Parathyroid adenoma (tissue), 2 donors: ENCODE measurements at regions not wholly inside any gene's neighbourhood (a gene's known extent, or its start where the extent isn't known, plus 50 kb on each side); places are given as distances from the start of the nearest gene placed in this dataset.

Experiments
- H2AFZ ChIP-seq: fragments of 300-600 bp; sonication (generic); one replicate; pipeline ENCODE4 v1.7.0; 2017; ENCODE audit warnings: antibody characterized with exemption, mild to moderate bottlenecking
- H3K27ac ChIP-seq: fragments of 300-600 bp; sonication (generic); one replicate; pipeline ENCODE4 v1.7.0; 2017
- H3K27me3 ChIP-seq: fragments of 300-600 bp; sonication (generic); one replicate; pipeline ENCODE4 v1.7.0; 2017; ENCODE audit warnings: low read length; ENCODE audit not compliant: control insufficient read depth, insufficient read depth
- H3K36me3 ChIP-seq: fragments of 300-600 bp; sonication (generic); one replicate; pipeline ENCODE4 v1.7.0; 2017; ENCODE audit warnings: low read length; ENCODE audit not compliant: control insufficient read depth, insufficient read depth
- H3K4me1 ChIP-seq: fragments of 300-600 bp; sonication (generic); one replicate; pipeline ENCODE4 v1.7.0; 2017; ENCODE audit warnings: control low read depth
- H3K4me2 ChIP-seq: fragments of 300-600 bp; sonication (generic); one replicate; pipeline ENCODE4 v1.7.0; 2017; ENCODE audit warnings: low read length
- H3K4me3 ChIP-seq: fragments of 300-600 bp; sonication (generic); one replicate; pipeline ENCODE4 v1.7.0; 2017; ENCODE audit warnings: low read depth, low read length
- H3K79me2 ChIP-seq: fragments of 300-600 bp; sonication (generic); one replicate; pipeline ENCODE4 v1.7.0; 2017; ENCODE audit warnings: control low read depth
- H3K9ac ChIP-seq: fragments of 300-600 bp; sonication (generic); one replicate; pipeline ENCODE4 v1.7.0; 2017; ENCODE audit warnings: mild to moderate bottlenecking
- H3K9me3 ChIP-seq: fragments of 300-600 bp; sonication (generic); one replicate; pipeline ENCODE4 v1.7.0; 2017; ENCODE audit warnings: low read length; ENCODE audit not compliant: control insufficient read depth
- TF ChIP-seq, protein P1 (sequence below): fragments of 300-600 bp; sonication (generic); IDR thresholded peaks from one replicate; pipeline ENCODE4 v1.7.0; 2017; ENCODE audit warnings: antibody characterized with exemption, mild to moderate bottlenecking
- donor health status: primary hyperparathyroidism.

DNA sequence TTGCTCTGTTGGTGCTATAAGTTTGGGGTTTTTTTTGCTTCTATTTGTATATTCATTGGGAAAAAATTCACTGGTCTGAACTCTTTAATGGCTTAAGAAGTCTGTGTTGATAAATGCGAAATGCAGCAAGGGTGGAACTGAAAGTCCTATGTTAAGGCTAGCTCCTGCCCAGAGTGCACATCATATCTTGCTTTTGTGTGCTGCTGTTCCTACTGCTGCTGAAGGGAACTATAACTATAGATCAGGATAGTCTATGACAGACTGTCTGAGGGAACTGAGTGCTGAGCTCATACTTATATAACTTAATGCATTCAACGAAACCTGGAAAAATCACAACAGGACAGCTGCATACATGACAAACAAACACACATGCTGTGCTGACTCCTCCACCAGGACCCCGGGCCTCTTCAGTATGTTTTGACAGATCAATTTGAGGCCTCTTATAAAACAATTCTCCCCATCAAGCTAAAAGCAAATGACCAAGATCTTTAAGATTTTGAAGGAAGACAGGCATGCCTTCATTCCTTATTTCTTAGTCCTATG lies 1031.5 kb upstream of the ADGRL2 start:
- no peak overlapping the region for H3K4me3 ChIP-seq
- H3K9me3 ChIP-seq: no peaks in the 10 kb centered on the region
- H2AFZ ChIP-seq: no peak overlapping the region
- no peaks in the 10 kb centered on the region for H3K27me3 ChIP-seq
- H3K9ac ChIP-seq: no peak overlapping the region
- H3K4me2 ChIP-seq: no peak overlapping the region
- no peaks in the 10 kb centered on the region for H3K79me2 ChIP-seq
- H3K4me1 ChIP-seq: no peaks in the 10 kb centered on the region
- TF ChIP-seq, protein P1, sequence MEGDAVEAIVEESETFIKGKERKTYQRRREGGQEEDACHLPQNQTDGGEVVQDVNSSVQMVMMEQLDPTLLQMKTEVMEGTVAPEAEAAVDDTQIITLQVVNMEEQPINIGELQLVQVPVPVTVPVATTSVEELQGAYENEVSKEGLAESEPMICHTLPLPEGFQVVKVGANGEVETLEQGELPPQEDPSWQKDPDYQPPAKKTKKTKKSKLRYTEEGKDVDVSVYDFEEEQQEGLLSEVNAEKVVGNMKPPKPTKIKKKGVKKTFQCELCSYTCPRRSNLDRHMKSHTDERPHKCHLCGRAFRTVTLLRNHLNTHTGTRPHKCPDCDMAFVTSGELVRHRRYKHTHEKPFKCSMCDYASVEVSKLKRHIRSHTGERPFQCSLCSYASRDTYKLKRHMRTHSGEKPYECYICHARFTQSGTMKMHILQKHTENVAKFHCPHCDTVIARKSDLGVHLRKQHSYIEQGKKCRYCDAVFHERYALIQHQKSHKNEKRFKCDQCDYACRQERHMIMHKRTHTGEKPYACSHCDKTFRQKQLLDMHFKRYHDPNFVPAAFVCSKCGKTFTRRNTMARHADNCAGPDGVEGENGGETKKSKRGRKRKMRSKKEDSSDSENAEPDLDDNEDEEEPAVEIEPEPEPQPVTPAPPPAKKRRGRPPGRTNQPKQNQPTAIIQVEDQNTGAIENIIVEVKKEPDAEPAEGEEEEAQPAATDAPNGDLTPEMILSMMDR: no peak
- no peak overlapping the region for H3K27ac ChIP-seq
- H3K36me3 ChIP-seq: no peaks in the 10 kb centered on the region

DNA sequence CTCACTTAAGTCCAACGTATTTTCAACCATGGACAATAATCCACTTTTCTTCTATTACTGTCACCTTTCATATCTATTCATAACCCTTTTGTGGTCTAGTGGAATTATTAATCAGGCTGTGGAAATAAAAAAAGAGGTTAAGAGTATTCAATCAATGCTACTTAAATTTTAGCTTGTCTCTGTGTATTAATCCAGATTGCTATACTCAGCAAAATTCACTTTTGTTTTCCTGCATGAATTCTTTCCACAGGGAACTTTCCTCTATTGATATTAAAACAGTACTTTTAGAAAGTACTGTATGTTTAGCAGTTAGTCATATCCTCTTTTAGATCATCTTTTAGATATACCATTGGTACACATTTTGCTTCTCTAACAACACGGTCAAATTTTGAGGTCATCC lies 1033.0 kb upstream of the ADGRL2 start:
- Histone ChIP-seq H3K36me3 (no peaks in the 10 kb centered on the region), H3K4me1 (no peaks in the 10 kb centered on the region), H3K9ac (no peak overlapping the region), H3K4me3 (no peak overlapping the region), H3K27ac (no peak overlapping the region), H3K4me2 (no peak overlapping the region), H3K79me2 (no peaks in the 10 kb centered on the region), H2AFZ (no peak overlapping the region), H3K9me3 (no peaks in the 10 kb centered on the region), H3K27me3 (no peaks in the 10 kb centered on the region)
- TF ChIP-seq, protein P1: no peak

DNA sequence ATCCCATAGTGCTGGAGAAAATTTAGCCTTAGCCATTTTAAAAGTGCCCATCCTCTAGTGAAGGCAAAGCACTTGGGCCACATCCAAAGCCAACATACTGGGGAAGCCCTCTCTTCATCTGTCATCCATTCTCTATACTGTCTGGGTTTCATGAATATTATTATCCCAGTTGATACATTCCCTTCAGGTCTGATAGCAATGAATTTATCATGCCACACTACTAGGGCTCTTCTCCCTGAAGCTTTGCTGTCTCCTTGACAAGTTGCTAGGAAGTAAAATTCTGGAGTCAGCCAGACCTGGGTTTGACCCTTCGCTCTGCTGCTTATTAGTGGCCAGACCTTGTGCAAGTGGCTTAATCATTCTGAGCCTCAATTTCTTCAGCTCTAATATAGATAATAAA lies 1041.4 kb upstream of the ADGRL2 start:
- Histone ChIP-seq H3K9ac (no peak overlapping the region), H2AFZ (no peak overlapping the region), H3K4me2 (no peak overlapping the region), H3K9me3 (no peaks in the 10 kb centered on the region), H3K79me2 (no peaks in the 10 kb centered on the region), H3K27ac (no peak overlapping the region), H3K27me3 (no peaks in the 10 kb centered on the region), H3K36me3 (no peaks in the 10 kb centered on the region), H3K4me3 (no peak overlapping the region), H3K4me1 (no peaks in the 10 kb centered on the region)
- TF ChIP-seq, protein P1: no peak

DNA sequence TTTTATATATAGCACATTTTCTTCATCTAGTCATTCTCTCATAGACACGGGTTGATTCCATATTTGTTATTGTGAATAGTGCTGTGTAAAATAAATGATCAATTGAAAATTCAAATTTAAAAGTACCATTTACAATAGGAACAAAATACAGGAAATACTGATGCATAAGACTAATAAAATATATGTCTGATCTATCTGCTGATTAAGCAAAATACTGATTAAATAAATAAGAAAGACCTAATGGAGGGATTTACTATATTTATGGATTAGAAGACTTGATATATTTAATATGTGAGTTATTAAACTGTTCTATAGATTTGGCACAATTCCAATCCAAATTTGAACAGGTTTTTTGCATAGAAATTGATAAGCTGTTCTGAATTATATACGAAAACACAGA lies 1044.8 kb upstream of the ADGRL2 start:
- no peaks in the 10 kb centered on the region for H3K36me3 ChIP-seq
- no peak overlapping the region for H3K4me2 ChIP-seq
- no peak overlapping the region for H3K4me3 ChIP-seq
- H3K27ac ChIP-seq: no peak overlapping the region
- H3K79me2 ChIP-seq: no peaks in the 10 kb centered on the region
- no peaks in the 10 kb centered on the region for H3K4me1 ChIP-seq
- H3K9ac ChIP-seq: no peak overlapping the region
- no peaks in the 10 kb centered on the region for H3K9me3 ChIP-seq
- no peak overlapping the region for H2AFZ ChIP-seq
- TF ChIP-seq, protein P1: no peak
- no peaks in the 10 kb centered on the region for H3K27me3 ChIP-seq

DNA sequence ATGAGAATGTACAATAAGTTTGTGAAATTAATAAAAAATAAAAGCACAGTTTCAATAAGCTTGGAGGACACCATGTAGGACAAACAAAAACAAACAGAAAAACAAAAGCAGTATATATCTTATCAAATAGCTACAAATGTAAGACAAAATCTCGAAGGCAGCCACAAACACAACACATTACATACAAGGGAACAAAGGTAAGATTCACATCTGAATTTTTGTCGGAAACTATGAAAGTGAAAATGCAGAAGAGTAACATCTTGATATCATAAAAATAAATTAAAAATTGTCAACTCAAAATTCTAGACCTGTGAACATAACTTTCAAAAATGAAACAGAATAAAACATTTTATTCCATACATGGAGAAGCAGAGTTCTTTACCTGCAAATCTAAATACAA lies 1049.5 kb upstream of the ADGRL2 start:
- Histone ChIP-seq H3K9me3 (no peaks in the 10 kb centered on the region), H3K4me2 (no peak overlapping the region), H3K27ac (no peak overlapping the region), H3K4me1 (no peaks in the 10 kb centered on the region), H3K9ac (no peak overlapping the region), H3K27me3 (no peaks in the 10 kb centered on the region), H3K4me3 (no peak overlapping the region), H2AFZ (no peak overlapping the region), H3K79me2 (no peaks in the 10 kb centered on the region), H3K36me3 (no peaks in the 10 kb centered on the region)
- TF ChIP-seq, protein P1: no peak
